ENCODE measurements at regions not wholly inside any gene's neighbourhood (a gene's known extent, or its start where the extent isn't known, plus 50 kb on each side); places are given as distances from the start of the nearest gene placed in this dataset.
"Not testable (repeated sequence)": the region's sequence is repeated elsewhere in the genome, so short reads cannot be mapped to it uniquely, and the experiment has no call there.

GRCh38 chr2:215787025-215787424 is 226.3 kb downstream of the MREG start:
- H3K9me3 ChIP-seq (ENCODE audit: insufficient read depth, low read depth, low read length): no peaks in the 10 kb centered on the region
- no peaks in the 10 kb centered on the region for H3K9me2 ChIP-seq (replicated peaks; ENCODE audit: low read depth, low read length)
- TF ChIP-seq CTCF (conservative IDR thresholded peaks at IDR 0.05; ENCODE audit: low read length) (no peak), EZH2phosphoT487 (IDR thresholded peaks at IDR 0.05; ENCODE audit: borderline replicate concordance) (no peak)
- H4K20me1 ChIP-seq (ENCODE audit: insufficient read depth, low read length, poor library complexity, severe bottlenecking): no peaks in the 10 kb centered on the region
- H3K9ac ChIP-seq (ENCODE audit: low read depth, low read length, poor library complexity, severe bottlenecking): no peak overlapping the region
- no peaks in the 10 kb centered on the region for H3K36me3 ChIP-seq (ENCODE audit: insufficient read depth, low read length)
- H3K4me2 ChIP-seq (ENCODE audit: low read depth, low read length, poor library complexity, severe bottlenecking): no peak overlapping the region
- H3K79me2 ChIP-seq (ENCODE audit: insufficient read depth, low read length): no peaks in the 10 kb centered on the region
- no peaks in the 10 kb centered on the region for H3F3A ChIP-seq (ENCODE audit: low read depth)
- no peaks in the 10 kb centered on the region for H3K4me1 ChIP-seq (ENCODE audit: insufficient read depth, low read length, poor library complexity, severe bottlenecking)
- no peak overlapping the region for H2AFZ ChIP-seq (ENCODE audit: low read length)
- H3K4me3 ChIP-seq (ENCODE audit: low read length, poor library complexity, severe bottlenecking): no peak overlapping the region
- no peaks in the 10 kb centered on the region for H3K27me3 ChIP-seq (ENCODE audit: insufficient read depth, low read length, poor library complexity, severe bottlenecking)

- Histone ChIP-seq H3K9ac (ENCODE audit: low read depth, low read length, poor library complexity, severe bottlenecking) (no peak overlapping the region), H3K4me1 (ENCODE audit: insufficient read depth, low read length, poor library complexity, severe bottlenecking) (no peaks in the 10 kb centered on the region), H3K9me3 (ENCODE audit: insufficient read depth, low read depth, low read length) (no peaks in the 10 kb centered on the region), H3K4me3 (ENCODE audit: low read length, poor library complexity, severe bottlenecking) (no peak overlapping the region), H2AFZ (ENCODE audit: low read length) (no peak overlapping the region), H3K9me2 (replicated peaks; ENCODE audit: low read depth, low read length) (no peaks in the 10 kb centered on the region), H3K79me2 (ENCODE audit: insufficient read depth, low read length) (no peaks in the 10 kb centered on the region), H3K36me3 (ENCODE audit: insufficient read depth, low read length) (no peaks in the 10 kb centered on the region), H4K20me1 (ENCODE audit: insufficient read depth, low read length, poor library complexity, severe bottlenecking) (no peaks in the 10 kb centered on the region), H3K4me2 (ENCODE audit: low read depth, low read length, poor library complexity, severe bottlenecking) (no peak overlapping the region), H3F3A (ENCODE audit: low read depth) (no peaks in the 10 kb centered on the region), H3K27me3 (ENCODE audit: insufficient read depth, low read length, poor library complexity, severe bottlenecking) (no peaks in the 10 kb centered on the region)
- TF ChIP-seq CTCF (conservative IDR thresholded peaks at IDR 0.05; ENCODE audit: low read length): no peak
- TF ChIP-seq EZH2phosphoT487 (IDR thresholded peaks at IDR 0.05; ENCODE audit: borderline replicate concordance): no peak
Measured at GRCh38 chr2:215784371-215784783, 229.0 kb downstream of the MREG start.

GRCh38 chr2:215783640-215784039 is 229.7 kb downstream of the MREG start:
- H3K4me3 ChIP-seq (ENCODE audit: low read length, poor library complexity, severe bottlenecking); H3K9ac ChIP-seq (ENCODE audit: low read depth, low read length, poor library complexity, severe bottlenecking); H3K9me2 ChIP-seq (replicated peaks; ENCODE audit: low read depth, low read length); H3K9me3 ChIP-seq (ENCODE audit: insufficient read depth, low read depth, low read length); H3K36me3 ChIP-seq (ENCODE audit: insufficient read depth, low read length); H3F3A ChIP-seq (ENCODE audit: low read depth); H4K20me1 ChIP-seq (ENCODE audit: insufficient read depth, low read length, poor library complexity, severe bottlenecking); H3K4me1 ChIP-seq (ENCODE audit: insufficient read depth, low read length, poor library complexity, severe bottlenecking); H2AFZ ChIP-seq (ENCODE audit: low read length); H3K27me3 ChIP-seq (ENCODE audit: insufficient read depth, low read length, poor library complexity, severe bottlenecking); H3K4me2 ChIP-seq (ENCODE audit: low read depth, low read length, poor library complexity, severe bottlenecking); H3K79me2 ChIP-seq (ENCODE audit: insufficient read depth, low read length): not testable (repeated sequence)

DNA sequence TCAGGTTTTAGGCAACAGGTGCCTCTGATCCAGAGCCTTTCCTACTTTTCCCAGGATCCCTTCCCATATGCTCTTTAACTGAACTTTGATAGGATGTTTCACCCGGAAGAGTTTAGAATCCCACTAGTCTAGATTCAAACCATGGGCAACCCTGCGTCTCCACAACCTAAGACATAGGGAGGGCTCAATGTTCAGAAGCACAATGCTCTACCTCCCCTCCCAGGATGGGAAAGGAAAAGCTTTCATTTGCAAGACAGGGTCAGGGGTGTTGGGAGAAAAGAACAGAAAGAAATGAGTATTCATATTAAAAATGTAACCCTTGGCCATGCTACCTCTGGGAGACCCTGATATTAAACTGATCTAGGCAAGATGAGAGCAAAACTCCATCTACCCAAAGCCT is 230.4 kb downstream of the MREG start:
- H3K27me3 ChIP-seq (ENCODE audit: insufficient read depth, low read length, poor library complexity, severe bottlenecking): no peaks in the 10 kb centered on the region
- H3F3A ChIP-seq (ENCODE audit: low read depth): no peaks in the 10 kb centered on the region
- H3K4me3 ChIP-seq (ENCODE audit: low read length, poor library complexity, severe bottlenecking): no peak overlapping the region
- H3K36me3 ChIP-seq (ENCODE audit: insufficient read depth, low read length): no peaks in the 10 kb centered on the region
- no peak for TF ChIP-seq CTCF (conservative IDR thresholded peaks at IDR 0.05; ENCODE audit: low read length)
- no peak for TF ChIP-seq EZH2phosphoT487 (IDR thresholded peaks at IDR 0.05; ENCODE audit: borderline replicate concordance)
- H3K9me3 ChIP-seq (ENCODE audit: insufficient read depth, low read depth, low read length): no peaks in the 10 kb centered on the region
- H3K79me2 ChIP-seq (ENCODE audit: insufficient read depth, low read length): no peaks in the 10 kb centered on the region
- H3K4me1 ChIP-seq (ENCODE audit: insufficient read depth, low read length, poor library complexity, severe bottlenecking): no peaks in the 10 kb centered on the region
- no peaks in the 10 kb centered on the region for H4K20me1 ChIP-seq (ENCODE audit: insufficient read depth, low read length, poor library complexity, severe bottlenecking)
- H3K9me2 ChIP-seq (replicated peaks; ENCODE audit: low read depth, low read length): no peaks in the 10 kb centered on the region
- no peak overlapping the region for H2AFZ ChIP-seq (ENCODE audit: low read length)
- H3K9ac ChIP-seq (ENCODE audit: low read depth, low read length, poor library complexity, severe bottlenecking): no peak overlapping the region
- H3K4me2 ChIP-seq (ENCODE audit: low read depth, low read length, poor library complexity, severe bottlenecking): no peak overlapping the region
